ENCODE measurements at regions not wholly inside any gene's neighbourhood (a gene's known extent, or its start where the extent isn't known, plus 50 kb on each side); places are given as distances from the start of the nearest gene placed in this dataset.

DNA sequence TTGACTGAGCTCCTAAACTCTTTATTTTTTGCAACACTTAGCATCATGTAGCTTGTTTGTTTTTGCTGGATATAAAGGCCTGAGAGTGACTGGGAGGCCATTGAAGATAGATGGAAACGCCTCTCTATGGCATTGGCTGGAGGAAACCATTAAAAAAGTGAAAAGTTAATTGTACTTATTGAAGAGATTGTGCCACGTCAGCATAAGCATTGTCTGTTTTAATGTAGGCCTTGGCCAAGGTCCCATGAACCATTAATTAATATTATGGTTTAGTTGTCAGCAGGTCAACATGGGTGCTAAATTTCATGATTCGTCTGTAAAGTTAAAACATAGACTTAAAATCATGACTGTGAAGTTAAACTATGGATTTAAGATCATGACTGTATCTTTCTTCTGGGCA is 178.6 kb downstream of the GATA3 start:
- no peak for TF ChIP-seq EZH2 (IDR thresholded peaks at IDR 0.05; ENCODE audit: borderline replicate concordance, low read length)
- TF ChIP-seq, protein P1, sequence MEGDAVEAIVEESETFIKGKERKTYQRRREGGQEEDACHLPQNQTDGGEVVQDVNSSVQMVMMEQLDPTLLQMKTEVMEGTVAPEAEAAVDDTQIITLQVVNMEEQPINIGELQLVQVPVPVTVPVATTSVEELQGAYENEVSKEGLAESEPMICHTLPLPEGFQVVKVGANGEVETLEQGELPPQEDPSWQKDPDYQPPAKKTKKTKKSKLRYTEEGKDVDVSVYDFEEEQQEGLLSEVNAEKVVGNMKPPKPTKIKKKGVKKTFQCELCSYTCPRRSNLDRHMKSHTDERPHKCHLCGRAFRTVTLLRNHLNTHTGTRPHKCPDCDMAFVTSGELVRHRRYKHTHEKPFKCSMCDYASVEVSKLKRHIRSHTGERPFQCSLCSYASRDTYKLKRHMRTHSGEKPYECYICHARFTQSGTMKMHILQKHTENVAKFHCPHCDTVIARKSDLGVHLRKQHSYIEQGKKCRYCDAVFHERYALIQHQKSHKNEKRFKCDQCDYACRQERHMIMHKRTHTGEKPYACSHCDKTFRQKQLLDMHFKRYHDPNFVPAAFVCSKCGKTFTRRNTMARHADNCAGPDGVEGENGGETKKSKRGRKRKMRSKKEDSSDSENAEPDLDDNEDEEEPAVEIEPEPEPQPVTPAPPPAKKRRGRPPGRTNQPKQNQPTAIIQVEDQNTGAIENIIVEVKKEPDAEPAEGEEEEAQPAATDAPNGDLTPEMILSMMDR (IDR thresholded peaks at IDR 0.05; ENCODE audit: low read length) = no peak
- H3K4me3 ChIP-seq (ENCODE audit: low read depth, low read length, poor library complexity, severe bottlenecking) = no peak overlapping the region
- no peak overlapping the region for H3K4me2 ChIP-seq (ENCODE audit: low read length)
- no peaks in the 10 kb centered on the region for H3K79me2 ChIP-seq (ENCODE audit: insufficient read depth, low read length)
- no peak overlapping the region for H2AFZ ChIP-seq (ENCODE audit: low read length)
- H3K27me3 ChIP-seq (ENCODE audit: insufficient read depth, low read length) = no peaks in the 10 kb centered on the region
- no peaks in the 10 kb centered on the region for H3K36me3 ChIP-seq (ENCODE audit: insufficient read depth, low read length)
- no peak overlapping the region for H3K9ac ChIP-seq (ENCODE audit: low read length)
- no peak overlapping the region for H3K27ac ChIP-seq (ENCODE audit: low read depth, low read length, poor library complexity, severe bottlenecking)
- H3F3A ChIP-seq (ENCODE audit: insufficient read depth, low read length) = no peaks in the 10 kb centered on the region
- H3K4me1 ChIP-seq (ENCODE audit: insufficient read depth, low read length, severe bottlenecking) = no peaks in the 10 kb centered on the region
- H3K9me2 ChIP-seq (ENCODE audit: low read depth, low read length) = no peaks in the 10 kb centered on the region
- no peaks in the 10 kb centered on the region for H3K9me3 ChIP-seq (ENCODE audit: low read length)
- no peaks in the 10 kb centered on the region for H4K20me1 ChIP-seq (ENCODE audit: insufficient read depth, low read length)

DNA sequence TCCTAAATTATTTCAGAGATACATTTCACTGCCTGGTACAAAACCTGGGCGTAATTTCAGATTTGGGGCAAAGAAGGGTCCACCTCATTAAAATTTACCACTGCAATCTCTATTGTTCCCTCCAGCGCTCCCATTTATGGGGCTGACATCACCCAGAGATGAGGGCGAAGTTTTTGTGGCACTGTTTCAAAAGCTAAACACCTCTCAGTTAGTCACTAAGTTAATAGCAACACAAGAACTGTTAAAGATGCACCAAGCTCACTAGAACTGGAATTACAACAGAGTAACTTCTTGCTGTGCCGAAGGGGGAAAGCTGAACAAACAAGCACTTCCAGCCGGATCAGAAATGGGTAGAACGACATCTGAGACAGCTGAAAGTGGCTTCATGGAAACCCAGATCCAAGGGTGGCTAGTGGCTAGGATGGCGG is 179.4 kb downstream of the GATA3 start:
- Histone ChIP-seq H2AFZ (ENCODE audit: low read length) (no peak overlapping the region), H3K4me3 (ENCODE audit: low read depth, low read length, poor library complexity, severe bottlenecking) (no peak overlapping the region), H3K36me3 (ENCODE audit: insufficient read depth, low read length) (no peaks in the 10 kb centered on the region), H3F3A (ENCODE audit: insufficient read depth, low read length) (no peaks in the 10 kb centered on the region), H3K27ac (ENCODE audit: low read depth, low read length, poor library complexity, severe bottlenecking) (no peak overlapping the region), H3K9me3 (ENCODE audit: low read length) (no peaks in the 10 kb centered on the region), H3K9me2 (ENCODE audit: low read depth, low read length) (no peaks in the 10 kb centered on the region), H3K4me1 (ENCODE audit: insufficient read depth, low read length, severe bottlenecking) (no peaks in the 10 kb centered on the region), H3K9ac (ENCODE audit: low read length) (no peak overlapping the region), H3K27me3 (ENCODE audit: insufficient read depth, low read length) (no peaks in the 10 kb centered on the region), H4K20me1 (ENCODE audit: insufficient read depth, low read length) (no peaks in the 10 kb centered on the region), H3K4me2 (ENCODE audit: low read length) (no peak overlapping the region), H3K79me2 (ENCODE audit: insufficient read depth, low read length) (no peaks in the 10 kb centered on the region)
- TF ChIP-seq, protein P1 (IDR thresholded peaks at IDR 0.05; ENCODE audit: low read length) = no peak
- no peak for TF ChIP-seq EZH2 (IDR thresholded peaks at IDR 0.05; ENCODE audit: borderline replicate concordance, low read length)

DNA sequence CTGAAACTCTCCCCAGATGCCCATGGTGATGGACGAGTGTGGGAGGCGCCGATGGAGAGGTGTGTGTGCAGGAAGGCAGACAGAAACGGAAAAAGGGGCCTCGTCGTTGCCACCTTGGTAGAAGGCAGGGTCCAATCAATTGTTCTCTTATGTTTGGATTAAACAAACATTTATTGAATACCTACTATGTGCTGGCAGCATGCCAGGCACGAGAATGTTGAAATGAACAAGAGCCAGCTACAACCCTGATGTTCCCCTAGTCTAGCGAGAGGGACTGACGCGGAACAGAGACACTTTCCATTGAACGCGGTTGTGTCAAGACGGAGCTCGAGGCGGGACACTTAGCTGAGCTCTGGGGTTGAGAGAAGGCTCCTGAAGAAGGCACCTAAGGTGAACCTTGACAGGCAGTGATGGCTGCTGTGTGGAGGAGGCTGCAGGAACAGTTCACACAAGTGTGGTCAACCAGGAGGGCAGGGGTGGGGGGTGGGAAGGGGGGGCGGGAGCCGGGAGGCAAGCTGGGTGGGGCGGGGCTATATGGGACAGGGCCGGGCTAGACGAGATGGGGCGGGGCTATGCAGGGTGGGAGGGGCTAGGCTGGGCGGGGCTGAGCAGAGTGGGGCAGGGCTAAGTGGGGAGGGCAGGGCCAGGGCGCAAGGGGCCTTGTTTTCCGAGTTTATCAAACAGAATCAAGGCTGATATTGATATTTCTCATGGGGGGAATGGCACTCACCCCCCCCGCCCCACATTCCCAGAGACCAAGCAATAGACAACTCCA is 181.0 kb downstream of the GATA3 start:
- H3K4me2 ChIP-seq (ENCODE audit: low read length) = no peak overlapping the region
- H4K20me1 ChIP-seq (ENCODE audit: insufficient read depth, low read length) = no peaks in the 10 kb centered on the region
- no peaks in the 10 kb centered on the region for H3K9me2 ChIP-seq (ENCODE audit: low read depth, low read length)
- H3K9ac ChIP-seq (ENCODE audit: low read length) = no peak overlapping the region
- H2AFZ ChIP-seq (ENCODE audit: low read length) = no peak overlapping the region
- H3F3A ChIP-seq (ENCODE audit: insufficient read depth, low read length) = no peaks in the 10 kb centered on the region
- no peaks in the 10 kb centered on the region for H3K27me3 ChIP-seq (ENCODE audit: insufficient read depth, low read length)
- H3K36me3 ChIP-seq (ENCODE audit: insufficient read depth, low read length) = no peaks in the 10 kb centered on the region
- no peaks in the 10 kb centered on the region for H3K4me1 ChIP-seq (ENCODE audit: insufficient read depth, low read length, severe bottlenecking)
- TF ChIP-seq, protein P1 (IDR thresholded peaks at IDR 0.05; ENCODE audit: low read length) = no peak
- no peak for TF ChIP-seq EZH2 (IDR thresholded peaks at IDR 0.05; ENCODE audit: borderline replicate concordance, low read length)
- no peak overlapping the region for H3K4me3 ChIP-seq (ENCODE audit: low read depth, low read length, poor library complexity, severe bottlenecking)
- no peak overlapping the region for H3K27ac ChIP-seq (ENCODE audit: low read depth, low read length, poor library complexity, severe bottlenecking)
- H3K79me2 ChIP-seq (ENCODE audit: insufficient read depth, low read length) = no peaks in the 10 kb centered on the region
- H3K9me3 ChIP-seq (ENCODE audit: low read length) = no peaks in the 10 kb centered on the region
